ENCODE measurements at regions not wholly inside any gene's neighbourhood (a gene's known extent, or its start where the extent isn't known, plus 50 kb on each side); places are given as distances from the start of the nearest gene placed in this dataset.

DNA sequence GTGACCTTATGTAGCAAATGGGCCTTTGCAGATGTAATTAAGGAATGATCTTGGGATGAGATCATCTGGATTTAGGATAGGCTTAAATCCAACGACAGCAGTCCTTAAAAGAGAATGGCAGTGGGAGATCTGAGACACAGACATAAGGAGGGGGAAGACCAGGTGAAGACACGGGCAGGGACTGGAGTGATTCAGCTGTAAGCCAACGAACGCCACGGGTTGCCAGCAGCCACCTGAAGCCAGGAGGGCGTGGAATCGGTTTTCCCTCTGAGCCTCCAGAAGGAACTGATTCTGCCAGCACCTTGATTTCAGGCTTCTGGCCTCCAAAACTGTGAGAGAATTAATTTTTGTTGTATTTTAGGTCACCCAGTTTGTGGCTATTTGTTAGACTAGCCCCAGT lies 218.6 kb upstream of the ANKRD55 start:
- DNase-seq, result no peak

GRCh38 chr5:56450766-56451165 lies 217.6 kb upstream of the ANKRD55 start:
- DNase-seq, result no peak

- no peak for DNase-seq
Measured at GRCh38 chr5:56449071-56449640, 216.0 kb upstream of the ANKRD55 start.

GRCh38 chr5:56447656-56448055 lies 214.5 kb upstream of the ANKRD55 start:
- no peak for DNase-seq

DNA sequence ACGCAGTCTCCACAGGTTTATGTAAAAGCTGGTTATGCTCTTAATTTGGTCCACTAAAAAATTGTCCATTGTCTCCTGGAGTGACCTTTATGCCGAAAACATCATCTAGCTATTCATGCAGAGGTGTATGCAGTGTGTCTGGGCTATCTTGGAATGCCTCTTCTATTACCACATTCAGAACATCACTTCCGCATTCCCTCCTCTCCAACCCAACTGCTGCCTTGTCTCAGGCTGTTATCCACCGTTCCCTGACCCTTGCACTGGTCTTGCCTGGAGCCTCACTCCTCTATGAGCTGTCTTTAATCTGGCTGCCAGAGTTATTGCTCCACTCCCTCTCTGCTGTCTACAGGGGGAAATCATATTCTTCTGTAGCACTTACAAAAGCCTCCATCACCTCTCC lies 214.1 kb upstream of the ANKRD55 start:
- no peak for DNase-seq

DNA sequence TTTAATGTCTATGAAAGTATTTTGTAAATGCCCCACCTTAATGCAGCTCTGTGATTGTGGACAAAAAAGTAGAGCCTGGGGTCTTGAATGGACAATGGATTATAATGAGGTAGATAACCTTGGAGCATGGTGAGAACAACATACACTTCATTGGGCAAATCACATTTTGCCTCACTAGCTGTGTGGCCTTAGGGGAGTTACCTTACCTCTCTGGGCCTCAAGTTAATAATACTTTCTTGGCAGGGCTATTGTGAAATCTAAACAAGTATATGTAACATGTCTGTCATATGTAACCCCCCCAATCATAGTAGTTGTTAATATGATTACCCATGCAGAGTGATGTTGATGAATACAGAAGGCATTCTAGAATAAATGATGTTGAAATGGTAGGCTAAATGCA lies 213.6 kb upstream of the ANKRD55 start:
- DNase-seq, result no peak

GRCh38 chr5:56443826-56444225 lies 210.7 kb upstream of the ANKRD55 start:
- no peak for DNase-seq

GRCh38 chr5:56440871-56441740 lies 208.0 kb upstream of the ANKRD55 start:
- DNase-seq, result no peak

- no peak for DNase-seq
Measured at GRCh38 chr5:56434986-56435385, 201.9 kb upstream of the ANKRD55 start.

- no peak for DNase-seq
Measured at GRCh38 chr5:56433039-56433617, 200.0 kb upstream of the ANKRD55 start.

DNA sequence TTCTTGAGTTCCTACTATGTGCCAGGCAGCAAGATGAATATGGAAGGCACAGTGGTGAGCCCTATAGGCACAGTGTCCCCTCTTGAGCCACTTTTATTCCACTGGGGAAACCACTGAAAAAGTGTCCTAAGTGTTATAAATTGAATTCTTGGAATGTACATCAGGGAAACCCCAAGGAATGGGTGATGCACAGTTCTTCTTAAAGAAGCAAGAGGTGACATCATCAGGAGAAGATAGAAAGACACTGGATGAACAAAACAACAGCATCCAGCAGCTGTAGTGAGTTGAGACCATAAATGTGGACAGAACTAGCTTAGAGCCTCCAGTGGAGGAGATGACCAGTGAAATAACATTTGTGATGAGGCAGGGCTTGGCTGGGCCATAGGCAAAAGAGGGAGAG lies 199.2 kb upstream of the ANKRD55 start:
- DNase-seq, result no peak

DNA sequence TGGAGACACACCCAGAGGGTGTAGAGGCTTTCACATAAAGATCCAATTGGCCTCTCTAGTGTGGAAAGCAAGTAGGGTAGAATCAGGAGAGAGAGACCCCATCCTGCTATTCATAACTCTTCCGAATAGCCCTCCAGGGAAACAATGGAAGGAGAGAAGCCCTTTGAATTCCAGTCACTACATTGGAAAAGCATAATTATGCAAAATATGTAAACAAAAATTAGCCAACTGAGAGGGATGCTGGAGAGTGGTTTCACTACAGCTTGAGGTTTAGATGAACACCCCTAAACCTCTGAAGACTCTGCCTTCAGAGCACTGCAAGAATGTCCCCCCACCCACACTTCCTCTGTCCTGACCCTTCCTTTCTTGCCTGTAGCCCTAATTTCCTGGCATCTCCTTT lies 197.3 kb upstream of the ANKRD55 start:
- no peak for DNase-seq

- no peak for DNase-seq
Measured at GRCh38 chr5:56429110-56429561, 196.0 kb upstream of the ANKRD55 start.

DNA sequence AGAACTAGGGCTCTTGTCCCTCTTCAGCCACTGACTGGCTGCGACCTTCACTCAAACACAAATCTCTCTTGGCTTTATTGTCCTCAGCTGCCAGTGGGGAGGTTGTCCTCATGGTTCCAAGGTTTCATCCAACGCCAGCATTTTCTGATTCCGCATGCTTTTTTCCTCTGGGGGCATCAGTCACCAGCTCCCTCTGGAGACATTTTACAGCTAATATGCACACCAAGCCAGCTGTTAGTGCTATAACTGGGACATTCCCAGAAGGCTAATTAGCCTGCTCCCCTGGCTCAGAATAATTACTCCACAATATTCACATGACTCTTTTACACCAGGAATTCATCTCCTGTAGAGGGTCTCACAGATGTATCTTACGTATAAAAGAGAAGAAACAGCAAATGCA lies 193.6 kb upstream of the ANKRD55 start:
- no peak for DNase-seq

DNA sequence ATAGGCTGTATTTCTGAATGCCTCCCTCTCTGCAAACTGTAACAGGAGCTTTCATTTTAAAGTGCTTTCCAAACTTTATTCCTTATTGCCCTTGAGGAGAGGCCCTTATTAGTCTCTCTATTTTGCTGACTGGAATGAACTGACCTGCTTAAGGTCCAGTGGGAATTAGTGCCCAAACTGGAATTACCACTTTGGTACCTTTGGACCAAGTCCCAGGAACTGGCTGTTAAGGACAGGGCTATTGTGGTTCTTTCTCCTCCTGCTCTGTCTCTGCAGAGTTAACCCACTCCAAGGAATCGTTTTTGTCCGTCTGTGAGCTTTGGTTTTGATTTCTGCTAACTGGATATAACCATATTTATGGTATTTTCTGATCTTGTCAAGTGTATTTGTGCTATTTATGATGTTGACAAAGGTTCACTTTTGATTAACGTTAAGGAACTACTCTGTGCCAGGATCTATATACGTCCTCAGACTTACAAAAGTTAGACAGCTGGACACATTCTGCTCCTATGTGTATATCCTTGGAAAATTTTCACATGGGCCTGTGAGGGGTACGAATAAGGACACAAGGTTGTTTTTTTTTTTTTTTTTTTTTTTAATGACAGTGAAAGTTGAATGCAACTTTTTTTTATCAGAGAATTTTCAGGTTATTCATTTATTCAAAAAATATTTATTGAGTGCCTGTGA lies 189.1 kb upstream of the ANKRD55 start:
- DNase-seq, result no peak

- DNase-seq, result no peak
Measured at GRCh38 chr5:56421246-56422075, 188.3 kb upstream of the ANKRD55 start.

DNA sequence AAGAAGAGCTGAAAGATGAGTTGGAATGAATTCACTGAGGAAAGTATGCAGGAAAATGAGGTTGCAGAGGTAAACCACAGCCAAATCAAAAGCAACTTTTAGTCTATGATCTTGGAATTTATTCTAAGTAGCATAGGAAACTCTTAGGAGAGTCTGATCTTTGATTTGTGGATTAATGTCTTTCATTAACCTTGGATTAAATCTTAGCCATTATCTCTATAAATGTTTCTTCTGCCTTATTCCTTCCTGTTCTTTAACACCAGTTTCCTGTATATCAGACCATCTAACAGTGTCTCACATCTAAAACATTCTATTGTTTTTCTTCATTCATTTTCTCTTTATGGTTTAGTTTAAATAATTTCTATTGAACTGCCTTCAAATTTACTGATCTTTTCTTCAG lies 187.2 kb upstream of the ANKRD55 start:
- no peak for DNase-seq

DNA sequence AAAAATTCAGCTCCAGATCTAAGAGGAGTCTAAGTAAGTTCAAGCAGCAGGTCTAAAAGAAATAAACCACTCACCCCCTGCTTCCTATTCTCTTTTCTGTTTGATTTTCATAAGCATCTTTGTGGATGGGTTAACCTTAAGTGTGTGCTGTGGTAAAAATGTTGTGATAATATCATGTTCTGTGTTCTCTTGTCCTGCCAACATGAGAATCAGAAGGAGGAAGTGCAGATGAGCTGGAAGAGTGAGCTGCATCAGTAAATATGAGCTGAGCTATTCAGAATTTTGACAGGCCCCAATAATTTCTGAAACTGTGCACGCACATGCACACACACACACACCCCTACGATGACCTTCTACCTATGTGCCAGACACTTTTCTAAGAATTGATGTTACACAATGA lies 186.5 kb upstream of the ANKRD55 start:
- DNase-seq, result no peak

GRCh38 chr5:56415356-56415765 lies 182.2 kb upstream of the ANKRD55 start:
- DNase-seq, result peak; percentile 94

- DNase-seq, result peak; percentile 42
Measured at GRCh38 chr5:56414066-56414465, 180.9 kb upstream of the ANKRD55 start.

DNA sequence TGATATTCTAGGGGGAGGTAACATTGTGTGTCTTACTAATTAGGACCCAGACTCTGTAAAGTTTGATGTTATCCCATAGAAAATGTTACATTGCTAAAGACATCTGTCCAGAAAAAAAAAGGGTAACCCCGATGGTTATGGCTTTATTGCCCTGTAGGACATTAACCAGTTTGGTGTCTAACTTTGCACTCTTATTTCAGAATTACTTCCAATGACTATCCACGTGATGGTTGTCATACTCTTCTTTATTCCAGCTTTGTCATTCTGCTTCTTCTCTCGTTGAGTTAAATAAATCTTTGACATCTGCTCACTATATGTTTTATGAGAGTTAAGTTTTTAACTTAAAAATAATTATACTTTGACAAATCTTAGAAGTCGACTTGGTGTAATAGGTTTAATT lies 180.4 kb upstream of the ANKRD55 start:
- DNase-seq, result no peak

GRCh38 chr5:56412601-56413379 lies 179.7 kb upstream of the ANKRD55 start:
- peak; percentile 90 for DNase-seq

Measured in RPMI8226 (cell line).